ENCODE measurements at regions not wholly inside any gene's neighbourhood (a gene's known extent, or its start where the extent isn't known, plus 50 kb on each side); places are given as distances from the start of the nearest gene placed in this dataset.

GRCh38 chr12:84766375-84766774, 146.2 kb downstream of the SLC6A15 start:
- Mint-ChIP-seq H3K4me3 (no peak overlapping the region), H3K36me3 (no peaks in the 10 kb centered on the region), H3K27ac (no peak overlapping the region), H3K4me1 (no peaks in the 10 kb centered on the region), H3K9me3 (no peaks in the 10 kb centered on the region), H3K27me3 (no peaks in the 10 kb centered on the region)
- DNase-seq (no peak), ATAC-seq (replicated peaks) (no peak)

DNA sequence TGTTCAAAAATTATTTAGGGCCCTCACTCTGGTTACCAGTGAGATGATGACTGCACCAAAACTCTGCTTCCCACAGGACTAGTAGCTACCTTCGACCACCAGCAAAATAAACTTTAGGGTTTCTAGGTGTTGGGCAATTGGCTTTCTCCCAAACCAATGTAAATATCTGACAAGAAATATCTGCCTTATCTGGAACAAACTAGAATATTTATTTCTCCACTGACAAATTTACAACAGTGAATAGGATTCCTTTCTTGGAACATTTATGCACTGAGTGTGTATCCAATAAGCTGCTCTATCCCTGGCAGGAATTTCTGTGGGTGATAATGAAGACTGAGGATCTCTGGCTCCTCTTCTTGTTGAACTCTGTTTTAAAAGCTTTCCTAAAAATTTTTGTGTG, 148.6 kb downstream of the SLC6A15 start:
- H3K27me3 Mint-ChIP-seq = no peaks in the 10 kb centered on the region
- DNase-seq (no peak), ATAC-seq (replicated peaks) (no peak)
- no peak overlapping the region for H3K4me3 Mint-ChIP-seq
- no peaks in the 10 kb centered on the region for H3K9me3 Mint-ChIP-seq
- H3K4me1 Mint-ChIP-seq = no peaks in the 10 kb centered on the region
- H3K27ac Mint-ChIP-seq = no peak overlapping the region
- H3K36me3 Mint-ChIP-seq = no peaks in the 10 kb centered on the region

- Mint-ChIP-seq H3K9me3 (no peaks in the 10 kb centered on the region), H3K27me3 (no peaks in the 10 kb centered on the region), H3K27ac (no peak overlapping the region), H3K36me3 (no peaks in the 10 kb centered on the region), H3K4me3 (no peak overlapping the region), H3K4me1 (no peaks in the 10 kb centered on the region)
- no peak for DNase-seq
- ATAC-seq (replicated peaks) = no peak
Measured at GRCh38 chr12:84763107-84763506, 149.5 kb downstream of the SLC6A15 start.

- H3K27ac Mint-ChIP-seq = no peak overlapping the region
- no peak overlapping the region for H3K4me3 Mint-ChIP-seq
- DNase-seq = no peak
- no peaks in the 10 kb centered on the region for H3K27me3 Mint-ChIP-seq
- no peaks in the 10 kb centered on the region for H3K4me1 Mint-ChIP-seq
- H3K9me3 Mint-ChIP-seq = no peaks in the 10 kb centered on the region
- ATAC-seq (replicated peaks) = no peak
- H3K36me3 Mint-ChIP-seq = no peaks in the 10 kb centered on the region
Measured at GRCh38 chr12:84760091-84760865, 152.3 kb downstream of the SLC6A15 start.

GRCh38 chr12:84757978-84758377, 154.6 kb downstream of the SLC6A15 start:
- no peaks in the 10 kb centered on the region for H3K27me3 Mint-ChIP-seq
- no peaks in the 10 kb centered on the region for H3K36me3 Mint-ChIP-seq
- H3K4me1 Mint-ChIP-seq = no peaks in the 10 kb centered on the region
- ATAC-seq (replicated peaks) (no peak), DNase-seq (no peak)
- H3K27ac Mint-ChIP-seq = no peak overlapping the region
- H3K9me3 Mint-ChIP-seq = no peaks in the 10 kb centered on the region
- H3K4me3 Mint-ChIP-seq = no peak overlapping the region

DNA sequence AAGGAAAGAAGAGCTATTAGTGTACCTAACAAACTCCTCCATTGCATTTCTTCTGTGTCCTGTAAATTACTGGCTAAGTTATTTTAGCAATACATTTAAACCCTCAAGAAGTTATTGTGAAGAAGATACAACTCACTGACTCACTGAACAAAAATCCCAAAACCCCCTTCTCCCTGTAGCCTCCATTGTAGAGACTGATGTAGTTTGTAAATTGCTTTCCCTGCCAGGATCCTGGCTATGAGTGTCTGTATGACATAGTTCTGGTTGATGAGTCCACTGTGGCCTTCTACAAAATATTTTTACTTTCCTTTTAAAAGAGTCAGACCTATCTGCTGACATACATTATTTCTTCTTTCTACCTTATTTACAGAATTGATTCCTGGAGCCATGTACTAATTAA, 155.6 kb downstream of the SLC6A15 start:
- Mint-ChIP-seq H3K4me3 (no peak overlapping the region), H3K9me3 (no peaks in the 10 kb centered on the region), H3K4me1 (no peaks in the 10 kb centered on the region), H3K27me3 (no peaks in the 10 kb centered on the region), H3K27ac (no peak overlapping the region), H3K36me3 (no peaks in the 10 kb centered on the region)
- DNase-seq (no peak), ATAC-seq (replicated peaks) (no peak)

DNA sequence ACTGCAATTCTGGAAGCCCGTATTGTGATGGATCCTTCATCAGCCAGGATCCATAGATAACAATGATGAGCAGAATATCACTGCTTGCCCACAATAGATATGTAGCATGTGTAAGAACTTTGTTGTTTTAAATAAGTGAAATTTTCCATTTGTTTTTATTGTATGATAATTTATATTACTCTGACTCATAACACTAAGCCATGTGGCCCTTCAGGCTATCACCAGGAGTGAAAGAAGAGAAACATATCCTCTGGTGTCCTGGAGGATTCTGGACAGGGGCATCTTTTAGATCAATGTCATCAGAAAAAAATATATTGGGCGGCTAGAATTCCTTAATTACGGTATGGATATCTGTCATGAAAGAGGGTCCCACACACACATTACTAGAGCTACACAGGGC, 167.5 kb downstream of the SLC6A15 start:
- Mint-ChIP-seq H3K27ac (no peak overlapping the region), H3K36me3 (no peaks in the 10 kb centered on the region), H3K4me1 (no peaks in the 10 kb centered on the region), H3K27me3 (no peaks in the 10 kb centered on the region), H3K4me3 (no peak overlapping the region), H3K9me3 (no peaks in the 10 kb centered on the region)
- DNase-seq (no peak), ATAC-seq (replicated peaks) (no peak)

DNA sequence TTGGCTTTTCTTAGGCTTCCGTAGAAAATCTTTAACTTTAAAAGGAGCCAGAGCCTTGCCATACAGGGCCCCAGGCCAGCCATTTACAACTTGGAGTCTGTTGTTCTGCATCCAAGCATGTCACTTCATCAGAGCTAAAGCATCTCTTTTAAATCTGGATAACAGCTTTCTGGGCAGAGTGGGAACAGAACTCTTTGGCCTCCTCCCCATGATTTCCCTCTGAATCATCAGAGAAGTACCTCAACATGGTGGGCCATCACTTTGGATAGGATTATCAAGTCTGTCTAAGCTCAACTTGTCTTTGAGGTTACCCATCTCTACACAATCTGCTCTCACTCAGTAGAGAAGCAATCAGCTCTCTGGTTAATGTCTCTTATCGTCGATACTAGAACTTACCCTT, 170.9 kb downstream of the SLC6A15 start:
- Mint-ChIP-seq H3K36me3 (no peaks in the 10 kb centered on the region), H3K27me3 (no peaks in the 10 kb centered on the region), H3K4me1 (no peaks in the 10 kb centered on the region), H3K27ac (no peak overlapping the region), H3K4me3 (no peak overlapping the region), H3K9me3 (no peaks in the 10 kb centered on the region)
- ATAC-seq (replicated peaks) (no peak), DNase-seq (no peak)

GRCh38 chr12:84741031-84741430, 171.6 kb downstream of the SLC6A15 start:
- Mint-ChIP-seq H3K27me3 (no peaks in the 10 kb centered on the region), H3K4me1 (no peaks in the 10 kb centered on the region), H3K9me3 (no peaks in the 10 kb centered on the region), H3K4me3 (no peak overlapping the region), H3K27ac (no peak overlapping the region), H3K36me3 (no peaks in the 10 kb centered on the region)
- ATAC-seq (replicated peaks) (no peak), DNase-seq (no peak)

- Mint-ChIP-seq H3K4me1 (no peaks in the 10 kb centered on the region), H3K27ac (no peak overlapping the region), H3K36me3 (no peaks in the 10 kb centered on the region), H3K4me3 (no peak overlapping the region), H3K9me3 (no peaks in the 10 kb centered on the region), H3K27me3 (no peaks in the 10 kb centered on the region)
- DNase-seq (no peak), ATAC-seq (replicated peaks) (no peak)
Measured at GRCh38 chr12:84740602-84741001, 172.0 kb downstream of the SLC6A15 start.

GRCh38 chr12:84738481-84738972, 174.1 kb downstream of the SLC6A15 start:
- no peak overlapping the region for H3K27ac Mint-ChIP-seq
- DNase-seq (no peak), ATAC-seq (replicated peaks) (no peak)
- H3K9me3 Mint-ChIP-seq = no peaks in the 10 kb centered on the region
- no peaks in the 10 kb centered on the region for H3K36me3 Mint-ChIP-seq
- no peak overlapping the region for H3K4me3 Mint-ChIP-seq
- no peaks in the 10 kb centered on the region for H3K27me3 Mint-ChIP-seq
- H3K4me1 Mint-ChIP-seq = no peaks in the 10 kb centered on the region

DNA sequence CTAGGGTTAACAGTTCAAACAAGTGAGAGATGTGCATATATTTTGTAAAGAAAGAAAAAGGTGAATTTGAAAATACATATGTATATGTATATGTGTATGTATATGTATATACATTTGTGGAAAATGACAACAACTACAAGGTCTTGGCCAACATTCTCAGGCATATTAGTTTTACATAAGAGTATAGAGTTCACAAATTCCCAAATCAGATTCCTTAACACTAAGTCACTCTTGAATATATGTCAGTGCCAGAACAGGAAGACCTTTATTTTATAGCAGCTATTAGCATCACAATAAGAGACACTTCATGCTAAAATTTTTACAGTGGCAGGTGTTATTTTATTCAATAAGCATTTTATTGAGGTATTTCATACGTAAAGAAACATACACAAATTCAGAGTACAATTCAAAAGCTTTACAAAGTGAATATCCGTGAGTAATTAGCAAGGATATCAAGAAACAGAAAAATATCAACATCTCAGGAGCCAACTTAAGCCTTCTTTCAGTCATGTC, 179.7 kb downstream of the SLC6A15 start:
- no peak overlapping the region for H3K27ac Mint-ChIP-seq
- no peak overlapping the region for H3K4me3 Mint-ChIP-seq
- H3K36me3 Mint-ChIP-seq = no peaks in the 10 kb centered on the region
- DNase-seq = no peak
- no peak for ATAC-seq (replicated peaks)
- H3K9me3 Mint-ChIP-seq = no peaks in the 10 kb centered on the region
- no peaks in the 10 kb centered on the region for H3K4me1 Mint-ChIP-seq
- no peaks in the 10 kb centered on the region for H3K27me3 Mint-ChIP-seq

DNA sequence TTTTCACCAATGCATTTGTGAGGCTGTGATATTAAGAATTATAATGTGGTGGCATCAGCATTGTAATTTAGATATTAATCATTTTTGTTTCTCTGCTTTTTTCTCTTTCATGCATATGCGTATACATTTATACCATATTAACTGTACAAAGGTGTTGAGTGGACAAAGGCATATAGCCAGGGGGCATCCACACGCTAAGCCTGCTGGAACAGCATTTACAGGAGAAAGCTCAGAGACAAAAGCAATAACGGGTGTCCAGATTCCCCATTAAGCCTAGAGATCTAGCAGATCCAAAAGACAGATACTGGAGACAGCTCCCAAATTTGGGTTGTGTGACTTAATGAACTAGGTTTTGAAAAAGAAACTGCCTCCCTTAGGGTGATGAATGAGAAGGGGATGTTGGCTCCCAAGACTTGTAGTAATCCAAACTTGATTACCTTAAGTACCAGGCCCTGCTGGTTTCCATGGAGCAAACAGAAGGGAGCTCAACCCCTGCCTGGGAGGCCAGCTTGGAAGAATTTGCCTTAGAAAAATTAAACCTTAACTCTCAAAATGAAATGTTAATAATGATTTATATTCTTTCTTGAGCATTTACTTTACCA, 181.9 kb downstream of the SLC6A15 start:
- Mint-ChIP-seq H3K27ac (no peak overlapping the region), H3K4me3 (no peak overlapping the region)

GRCh38 chr12:84727961-84728360, 184.6 kb downstream of the SLC6A15 start:
- Mint-ChIP-seq H3K9me3 (no peaks in the 10 kb centered on the region), H3K36me3 (no peaks in the 10 kb centered on the region), H3K4me3 (no peak overlapping the region), H3K27me3 (no peaks in the 10 kb centered on the region), H3K4me1 (no peaks in the 10 kb centered on the region), H3K27ac (no peak overlapping the region)
- ATAC-seq (replicated peaks) (no peak), DNase-seq (no peak)

More for the DNA sequence above, 181.9 kb downstream of the SLC6A15 start:
- H3K4me1 Mint-ChIP-seq = no peaks in the 10 kb centered on the region
- no peaks in the 10 kb centered on the region for H3K27me3 Mint-ChIP-seq
- ATAC-seq (replicated peaks) = no peak
- H3K36me3 Mint-ChIP-seq = no peaks in the 10 kb centered on the region
- no peaks in the 10 kb centered on the region for H3K9me3 Mint-ChIP-seq
- DNase-seq = no peak

DNA sequence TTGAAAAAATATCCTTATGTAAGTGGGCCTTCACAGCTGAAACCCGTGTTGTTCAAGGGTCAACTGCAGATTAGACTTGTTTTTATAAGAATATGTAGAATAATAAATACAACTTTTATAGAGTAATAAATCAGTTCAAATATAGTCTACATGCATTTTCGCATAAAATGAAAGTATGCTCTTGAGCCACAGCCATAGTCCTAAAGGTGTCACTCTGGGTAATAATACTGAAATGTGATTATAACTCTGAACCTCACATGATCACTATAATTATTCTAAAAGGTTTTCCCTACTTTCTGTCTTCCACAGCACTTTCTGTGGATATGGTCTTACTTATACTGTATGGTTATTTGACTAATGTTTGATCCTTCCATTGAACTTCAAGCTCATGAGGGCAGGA, 185.8 kb downstream of the SLC6A15 start:
- no peak for DNase-seq
- Mint-ChIP-seq H3K36me3 (no peaks in the 10 kb centered on the region), H3K27me3 (no peaks in the 10 kb centered on the region), H3K27ac (no peak overlapping the region), H3K4me3 (no peak overlapping the region), H3K9me3 (no peaks in the 10 kb centered on the region), H3K4me1 (no peaks in the 10 kb centered on the region)
- ATAC-seq (replicated peaks) = no peak
